ENCODE measurements at regions not wholly inside any gene's neighbourhood (a gene's known extent, or its start where the extent isn't known, plus 50 kb on each side); places are given as distances from the start of the nearest gene placed in this dataset.

GRCh38 chr1:188325211-188325610 is 1496.5 kb downstream of the PLA2G4A start:
- no peak for DNase-seq (ENCODE audit: low spot score)

- DNase-seq (ENCODE audit: low spot score), result no peak
These were observed 1515.2 kb downstream of the PLA2G4A start for GRCh38 chr1:188343914-188344313.

- no peak for DNase-seq (ENCODE audit: low spot score)
These were observed 1521.4 kb downstream of the PLA2G4A start for GRCh38 chr1:188350104-188350503.

GRCh38 chr1:188355082-188355481 is 1526.3 kb downstream of the PLA2G4A start:
- no peak for DNase-seq (ENCODE audit: low spot score)

- DNase-seq (ENCODE audit: low spot score), result no peak
These were observed 1527.1 kb downstream of the PLA2G4A start for GRCh38 chr1:188355847-188356246.

- DNase-seq (ENCODE audit: low spot score), result no peak
These were observed 1530.6 kb downstream of the PLA2G4A start for GRCh38 chr1:188359315-188359714.

- DNase-seq (ENCODE audit: low spot score), result no peak
These were observed 1535.2 kb downstream of the PLA2G4A start for GRCh38 chr1:188363943-188364342.

GRCh38 chr1:188364927-188365449 is 1536.2 kb downstream of the PLA2G4A start:
- DNase-seq (ENCODE audit: low spot score), result no peak

- DNase-seq (ENCODE audit: low spot score), result no peak
These were observed 1537.1 kb downstream of the PLA2G4A start for GRCh38 chr1:188365874-188366273.

GRCh38 chr1:188367661-188368060 is 1538.9 kb downstream of the PLA2G4A start:
- DNase-seq (ENCODE audit: low spot score), result no peak

GRCh38 chr1:188371295-188371806 is 1542.6 kb downstream of the PLA2G4A start:
- no peak for DNase-seq (ENCODE audit: low spot score)

- DNase-seq (ENCODE audit: low spot score), result no peak
These were observed 1544.1 kb downstream of the PLA2G4A start for GRCh38 chr1:188372821-188373220.

GRCh38 chr1:188382851-188383250 is 1554.1 kb downstream of the PLA2G4A start:
- DNase-seq (ENCODE audit: low spot score), result no peak

- no peak for DNase-seq (ENCODE audit: low spot score)
These were observed 1557.4 kb downstream of the PLA2G4A start for GRCh38 chr1:188386161-188386560.

GRCh38 chr1:188386666-188387065 is 1557.9 kb downstream of the PLA2G4A start:
- no peak for DNase-seq (ENCODE audit: low spot score)

- DNase-seq (ENCODE audit: low spot score), result no peak
These were observed 1565.9 kb downstream of the PLA2G4A start for GRCh38 chr1:188394677-188395076.

GRCh38 chr1:188397521-188397920 is 1568.8 kb downstream of the PLA2G4A start:
- no peak for DNase-seq (ENCODE audit: low spot score)

GRCh38 chr1:188402986-188403385 is 1574.2 kb downstream of the PLA2G4A start:
- DNase-seq (ENCODE audit: low spot score), result no peak

GRCh38 chr1:188406636-188407035 is 1577.9 kb downstream of the PLA2G4A start:
- DNase-seq (ENCODE audit: low spot score), result no peak

GRCh38 chr1:188420177-188420576 is 1591.4 kb downstream of the PLA2G4A start:
- no peak for DNase-seq (ENCODE audit: low spot score)

GRCh38 chr1:188423073-188423472 is 1594.3 kb downstream of the PLA2G4A start:
- DNase-seq (ENCODE audit: low spot score), result no peak

GRCh38 chr1:188424176-188424575 is 1595.4 kb downstream of the PLA2G4A start:
- DNase-seq (ENCODE audit: low spot score), result no peak

- DNase-seq (ENCODE audit: low spot score), result no peak
These were observed 1596.9 kb downstream of the PLA2G4A start for GRCh38 chr1:188425687-188426086.

GRCh38 chr1:188426561-188426960 is 1597.8 kb downstream of the PLA2G4A start:
- DNase-seq (ENCODE audit: low spot score), result no peak

GRCh38 chr1:188427642-188428041 is 1598.9 kb downstream of the PLA2G4A start:
- DNase-seq (ENCODE audit: low spot score), result no peak
